ENCODE measurements at regions not wholly inside any gene's neighbourhood (a gene's known extent, or its start where the extent isn't known, plus 50 kb on each side); places are given as distances from the start of the nearest gene placed in this dataset.
"Not testable (repeated sequence)": the region's sequence is repeated elsewhere in the genome, so short reads cannot be mapped to it uniquely, and the experiment has no call there.

DNA sequence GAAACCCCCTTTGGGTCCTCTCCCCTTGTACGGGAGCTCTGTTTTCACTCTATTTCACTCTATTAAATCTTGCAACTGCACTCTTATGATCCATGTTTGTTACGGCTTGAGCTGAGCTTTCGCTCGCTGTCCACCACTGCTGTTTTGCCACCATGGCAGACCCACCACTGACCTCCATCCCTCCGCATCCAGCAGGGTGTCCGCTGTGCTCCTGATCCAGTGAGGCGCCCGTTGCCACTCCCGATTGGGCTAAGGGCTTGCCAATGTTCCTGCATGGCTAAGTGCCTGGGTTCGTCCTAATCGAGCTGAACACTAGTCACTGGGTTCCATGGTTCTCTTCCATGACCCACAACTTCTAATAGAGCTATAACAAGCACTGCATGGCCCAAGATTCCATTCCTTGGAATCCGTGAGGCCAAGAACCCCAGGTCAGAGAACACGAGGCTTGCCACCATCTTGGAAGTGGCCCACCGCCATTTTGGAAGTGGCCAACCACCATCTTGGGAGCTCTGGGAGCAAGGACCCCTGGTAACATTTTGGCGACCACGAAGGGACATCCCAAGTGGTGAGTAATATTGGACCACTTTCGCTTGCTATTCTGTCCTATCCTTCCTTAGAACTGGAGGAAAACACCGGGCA is 197.9 kb downstream of the PYDC2 start:
- TF ChIP-seq, protein P1, sequence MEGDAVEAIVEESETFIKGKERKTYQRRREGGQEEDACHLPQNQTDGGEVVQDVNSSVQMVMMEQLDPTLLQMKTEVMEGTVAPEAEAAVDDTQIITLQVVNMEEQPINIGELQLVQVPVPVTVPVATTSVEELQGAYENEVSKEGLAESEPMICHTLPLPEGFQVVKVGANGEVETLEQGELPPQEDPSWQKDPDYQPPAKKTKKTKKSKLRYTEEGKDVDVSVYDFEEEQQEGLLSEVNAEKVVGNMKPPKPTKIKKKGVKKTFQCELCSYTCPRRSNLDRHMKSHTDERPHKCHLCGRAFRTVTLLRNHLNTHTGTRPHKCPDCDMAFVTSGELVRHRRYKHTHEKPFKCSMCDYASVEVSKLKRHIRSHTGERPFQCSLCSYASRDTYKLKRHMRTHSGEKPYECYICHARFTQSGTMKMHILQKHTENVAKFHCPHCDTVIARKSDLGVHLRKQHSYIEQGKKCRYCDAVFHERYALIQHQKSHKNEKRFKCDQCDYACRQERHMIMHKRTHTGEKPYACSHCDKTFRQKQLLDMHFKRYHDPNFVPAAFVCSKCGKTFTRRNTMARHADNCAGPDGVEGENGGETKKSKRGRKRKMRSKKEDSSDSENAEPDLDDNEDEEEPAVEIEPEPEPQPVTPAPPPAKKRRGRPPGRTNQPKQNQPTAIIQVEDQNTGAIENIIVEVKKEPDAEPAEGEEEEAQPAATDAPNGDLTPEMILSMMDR (IDR thresholded peaks at IDR 0.05 in 8 of 11, conservative IDR thresholded peaks at IDR 0.05 in 3 of 11), result not testable (repeated sequence)
- TF ChIP-seq POLR2AphosphoS5, POLR2A (IDR thresholded peaks at IDR 0.05): not testable (repeated sequence)

All from spleen (tissue), 7 donors.